ENCODE measurements at regions not wholly inside any gene's neighbourhood (a gene's known extent, or its start where the extent isn't known, plus 50 kb on each side); places are given as distances from the start of the nearest gene placed in this dataset.

GRCh38 chr2:71926089-71926447, 221.6 kb downstream of the CYP26B1 start:
- TF ChIP-seq, protein P1, sequence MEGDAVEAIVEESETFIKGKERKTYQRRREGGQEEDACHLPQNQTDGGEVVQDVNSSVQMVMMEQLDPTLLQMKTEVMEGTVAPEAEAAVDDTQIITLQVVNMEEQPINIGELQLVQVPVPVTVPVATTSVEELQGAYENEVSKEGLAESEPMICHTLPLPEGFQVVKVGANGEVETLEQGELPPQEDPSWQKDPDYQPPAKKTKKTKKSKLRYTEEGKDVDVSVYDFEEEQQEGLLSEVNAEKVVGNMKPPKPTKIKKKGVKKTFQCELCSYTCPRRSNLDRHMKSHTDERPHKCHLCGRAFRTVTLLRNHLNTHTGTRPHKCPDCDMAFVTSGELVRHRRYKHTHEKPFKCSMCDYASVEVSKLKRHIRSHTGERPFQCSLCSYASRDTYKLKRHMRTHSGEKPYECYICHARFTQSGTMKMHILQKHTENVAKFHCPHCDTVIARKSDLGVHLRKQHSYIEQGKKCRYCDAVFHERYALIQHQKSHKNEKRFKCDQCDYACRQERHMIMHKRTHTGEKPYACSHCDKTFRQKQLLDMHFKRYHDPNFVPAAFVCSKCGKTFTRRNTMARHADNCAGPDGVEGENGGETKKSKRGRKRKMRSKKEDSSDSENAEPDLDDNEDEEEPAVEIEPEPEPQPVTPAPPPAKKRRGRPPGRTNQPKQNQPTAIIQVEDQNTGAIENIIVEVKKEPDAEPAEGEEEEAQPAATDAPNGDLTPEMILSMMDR (IDR thresholded peaks at IDR 0.05; ENCODE audit: poor library complexity, severe bottlenecking), result no peak
- TF ChIP-seq EP300 (conservative IDR thresholded peaks at IDR 0.05; ENCODE audit: poor library complexity, severe bottlenecking) (no peak), POLR2AphosphoS5 (IDR thresholded peaks at IDR 0.05) (no peak), RAD21 (conservative IDR thresholded peaks at IDR 0.05) (no peak), TAF1 (IDR thresholded peaks at IDR 0.05; ENCODE audit: low read depth) (no peak), EZH2 (IDR thresholded peaks at IDR 0.05; ENCODE audit: borderline replicate concordance, insufficient read depth, low read length, poor library complexity, severe bottlenecking) (no peak), REST (IDR thresholded peaks at IDR 0.05; ENCODE audit: borderline replicate concordance) (no peak)

All from neural cell (in vitro differentiated cells).